H1 (cell line): ENCODE measurements at regions not wholly inside any gene's neighbourhood (a gene's known extent, or its start where the extent isn't known, plus 50 kb on each side); places are given as distances from the start of the nearest gene placed in this dataset.

ENCODE experiments used
- CTCF ChIA-PET: fragments of 300-600 bp; sonication (Branson Sonifier 250); formaldehyde crosslinking; loops from one replicate; lab custom pipeline; 2021; ENCODE audit not compliant: partially characterized antibody; lab: Charles Lee
- POLR2A ChIA-PET: fragments of 300-600 bp; sonication (Branson Sonifier 250); formaldehyde crosslinking; loops from one replicate; lab custom pipeline; 2021; ENCODE audit warnings: inconsistent platforms; ENCODE audit not compliant: partially characterized antibody; lab: Charles Lee
- DNase-seq, 2 experiments: peaks; one replicate each; pipeline versions ENCODE4 v3.0.0 to v3.0.0-alpha.2; 2010 to 2022; ENCODE audit warnings: low spot score in 2 of 2, low read depth in 1 of 2, mixed read lengths in 1 of 2
- FAIRE-seq: peaks from 2 replicates; lab custom pipeline; 2011; peaks lifted over from hg19 to GRCh38; lab: Jason Lieb, UNC
- H2AFZ ChIP-seq: 2 replicates; pipeline ENCODE4 v1.8.1; 2012; ENCODE audit warnings: low read length, inconsistent platforms
- H2AK5ac ChIP-seq: 2 replicates; pipeline ENCODE4 v1.6.1; 2013; ENCODE audit warnings: low read depth, low read length
- H2BK120ac ChIP-seq: replicated peaks from 2 replicates; pipeline ENCODE3; 2013; ENCODE audit warnings: low read depth, low read length, inconsistent platforms
- H2BK12ac ChIP-seq: 2 replicates; pipeline ENCODE4 v1.6.1; 2013; ENCODE audit warnings: low read depth, low read length
- H2BK15ac ChIP-seq: 2 replicates; pipeline ENCODE4 v1.6.1; 2013; ENCODE audit warnings: low read length
- H2BK20ac ChIP-seq: 2 replicates; pipeline ENCODE4 v1.6.1; 2013; ENCODE audit warnings: low read length
- H2BK5ac ChIP-seq: 2 replicates; pipeline ENCODE4 v1.6.1; 2013; ENCODE audit warnings: low read depth, low read length
- H3K14ac ChIP-seq: 2 replicates; pipeline ENCODE4 v1.6.1; 2013; ENCODE audit warnings: inconsistent platforms; ENCODE audit not compliant: insufficient read length
- H3K18ac ChIP-seq: 2 replicates; pipeline ENCODE4 v1.6.1; 2013; ENCODE audit warnings: low read length; ENCODE audit errors: extremely low read depth
- H3K23ac ChIP-seq: 2 replicates; pipeline ENCODE4 v1.6.1; 2013; ENCODE audit warnings: inconsistent platforms; ENCODE audit not compliant: insufficient read length
- H3K23me2 ChIP-seq: 2 replicates; pipeline ENCODE4 v1.6.1; 2013; ENCODE audit warnings: low read depth, low read length
- H3K27ac ChIP-seq: 2 replicates; pipeline ENCODE4 v1.6.1; 2011; ENCODE audit warnings: low read depth, low read length, inconsistent platforms
- H3K27me3 ChIP-seq, 4 experiments: replicated peaks in 1 of 4; 1 replicate in 1 of 4; 2 replicates in 3 of 4; pipeline versions ENCODE4 v1.6.1 to v1.8.1; 2011 to 2013; ENCODE audit warnings: low read length in 3 of 4, mild to moderate bottlenecking in 3 of 4, inconsistent platforms in 2 of 4, mixed read lengths in 2 of 4, moderate library complexity in 1 of 4; ENCODE audit not compliant: control insufficient read depth in 3 of 4, insufficient read depth in 3 of 4; ENCODE audit errors: extremely low read depth in 1 of 4
- H3K36me3 ChIP-seq, 4 experiments: 2 replicates each; pipeline versions ENCODE4 v1.6.1 to v1.8.1; 2011 to 2013; ENCODE audit warnings: mild to moderate bottlenecking in 4 of 4, low read length in 3 of 4, moderate library complexity in 2 of 4, control low read depth in 1 of 4, inconsistent platforms in 1 of 4; ENCODE audit not compliant: insufficient read depth in 4 of 4, control insufficient read depth in 2 of 4
- H3K4ac ChIP-seq: replicated peaks from 2 replicates; pipeline ENCODE3; 2013; ENCODE audit warnings: low read length, low read depth, mixed read lengths, inconsistent platforms; ENCODE audit not compliant: insufficient read length
- H3K4me1 ChIP-seq, 4 experiments: replicated peaks in 1 of 4; 1 replicate in 1 of 4; 2 replicates in 3 of 4; pipeline versions ENCODE4 v1.6.1 to v1.8.1; 2011 to 2013; ENCODE audit warnings: low read length in 3 of 4, inconsistent platforms in 2 of 4, mixed read lengths in 1 of 4; ENCODE audit not compliant: insufficient read depth in 4 of 4, control insufficient read depth in 3 of 4
- H3K4me2 ChIP-seq, 2 experiments: 2 replicates each; pipeline versions ENCODE4 v1.6.1 to v1.8.1; 2011 to 2013; ENCODE audit warnings: low read depth in 2 of 2, low read length in 2 of 2, control low read depth in 1 of 2, inconsistent platforms in 1 of 2, mild to moderate bottlenecking in 1 of 2; ENCODE audit not compliant: insufficient read depth in 1 of 2
- H3K4me3 ChIP-seq, 4 experiments: fragments of 200-600, 300-600 bp in 1 of 4; sonication (generic), shearing (Covaris generic), sonication (Bioruptor Twin) in 1 of 4; 2 replicates each; pipeline versions ENCODE4 v1.5.1 to v1.8.1; 2011 to 2016; ENCODE audit warnings: low read length in 4 of 4, low read depth in 3 of 4, control low read depth in 2 of 4, inconsistent platforms in 2 of 4, mild to moderate bottlenecking in 2 of 4, mixed read lengths in 1 of 4, moderate library complexity in 1 of 4; ENCODE audit not compliant: insufficient read depth in 2 of 4; ENCODE audit errors: extremely low read depth in 1 of 4
- H3K56ac ChIP-seq: replicated peaks from 2 replicates; pipeline ENCODE3; 2013; ENCODE audit warnings: low read depth, mild to moderate bottlenecking, mixed read lengths, low read length, inconsistent platforms; ENCODE audit not compliant: insufficient read length
- H3K79me1 ChIP-seq: 2 replicates; pipeline ENCODE4 v1.6.1; 2013; ENCODE audit warnings: low read depth, low read length, control low read depth
- H3K79me2 ChIP-seq, 2 experiments: 2 replicates each; pipeline versions ENCODE4 v1.6.1 to v1.8.1; 2012 to 2013; ENCODE audit warnings: low read length in 2 of 2, mild to moderate bottlenecking in 2 of 2, inconsistent platforms in 1 of 2; ENCODE audit not compliant: insufficient read depth in 2 of 2, control insufficient read depth in 1 of 2
- H3K9ac ChIP-seq, 4 experiments: replicated peaks in 1 of 4; 1 replicate in 1 of 4; 2 replicates in 3 of 4; pipeline versions ENCODE4 v1.6.1 to v1.8.1; 2011 to 2013; ENCODE audit warnings: low read depth in 3 of 4, low read length in 3 of 4, control low read depth in 2 of 4, mild to moderate bottlenecking in 2 of 4, moderate library complexity in 2 of 4, inconsistent platforms in 1 of 4; ENCODE audit errors: extremely low read depth in 1 of 4
- H3K9me3 ChIP-seq, 2 experiments: 2 replicates each; pipeline versions ENCODE4 v1.6.1 to v1.8.1; 2012 to 2013; ENCODE audit warnings: mild to moderate bottlenecking in 2 of 2, moderate library complexity in 2 of 2, control low read depth in 1 of 2, inconsistent platforms in 1 of 2, low read depth in 1 of 2, low read length in 1 of 2, mixed read lengths in 1 of 2; ENCODE audit not compliant: insufficient read depth in 2 of 2
- H4K20me1 ChIP-seq, 2 experiments: replicated peaks in 1 of 2; 2 replicates each; pipeline versions ENCODE3 to v1.8.1; 2011 to 2013; ENCODE audit warnings: inconsistent platforms in 2 of 2, low read length in 2 of 2, mild to moderate bottlenecking in 1 of 2; ENCODE audit not compliant: insufficient read depth in 2 of 2, control insufficient read depth in 1 of 2
- H4K5ac ChIP-seq: 2 replicates; pipeline ENCODE4 v1.6.1; 2013; ENCODE audit warnings: low read length, low read depth, mixed read lengths, inconsistent platforms; ENCODE audit not compliant: insufficient read length
- H4K8ac ChIP-seq: 2 replicates; pipeline ENCODE4 v1.8.0; 2013; ENCODE audit warnings: mild to moderate bottlenecking, moderate library complexity, low read length, inconsistent platforms; ENCODE audit not compliant: insufficient read depth; ENCODE audit errors: extremely low read depth
- H4K91ac ChIP-seq: replicated peaks from 2 replicates; pipeline ENCODE3; 2013; ENCODE audit warnings: low read length, mixed read lengths, inconsistent platforms; ENCODE audit not compliant: insufficient read length
- CREB1 ChIP-seq: IDR thresholded peaks from 2 replicates; pipeline ENCODE4 v1.6.1; 2012; ENCODE audit warnings: inconsistent platforms
- CTBP2 ChIP-seq: IDR thresholded peaks from 2 replicates; pipeline ENCODE4 v1.7.0; 2011; ENCODE audit warnings: borderline replicate concordance, mild to moderate bottlenecking, moderate library complexity, mixed read lengths, low read length; ENCODE audit not compliant: insufficient read depth, insufficient read length
- GABPA ChIP-seq: IDR thresholded peaks from 2 replicates; pipeline ENCODE4 v1.6.1; 2011; ENCODE audit warnings: mild to moderate bottlenecking, low read length, moderate library complexity, borderline replicate concordance; ENCODE audit not compliant: insufficient read depth
- JUND ChIP-seq: IDR thresholded peaks from 2 replicates; pipeline ENCODE4 v1.6.1; 2011; ENCODE audit warnings: mild to moderate bottlenecking, improper control_type of control experiment, low read length
- KDM5A ChIP-seq: fragments of 200-600 bp; IDR thresholded peaks from 2 replicates; pipeline ENCODE4 v1.7.1; 2012; ENCODE audit warnings: mild to moderate bottlenecking, low read length, inconsistent platforms, mixed read lengths
- SP4 ChIP-seq: IDR thresholded peaks from 2 replicates; pipeline ENCODE4 v1.6.1; 2012; ENCODE audit warnings: low read length, inconsistent platforms
- SRF ChIP-seq: IDR thresholded peaks from 2 replicates; pipeline ENCODE4 v1.6.1; 2011; ENCODE audit warnings: mild to moderate bottlenecking, low read depth, low read length, moderate library complexity
- TAF1 ChIP-seq: IDR thresholded peaks from 2 replicates; pipeline ENCODE4 v1.6.1; 2011; ENCODE audit warnings: mild to moderate bottlenecking, low read depth, low read length
- WGBS, 2 experiments: shearing (Covaris generic) in 1 of 2; methylation state at CpG; one replicate each; pipeline versions ENCODE4 v1.1.6 to v1.1.7; 2013 to 2015; ENCODE audit warnings: low lambda C conversion rate in 2 of 2, mixed read lengths in 2 of 2, inconsistent platforms in 1 of 2, low coverage in 1 of 2, missing lambda C conversion rate in 1 of 2; ENCODE audit not compliant: insufficient replicate concordance in 2 of 2, insufficient coverage in 1 of 2, insufficient read length in 1 of 2; ENCODE audit errors: extremely low coverage in 1 of 2, missing lambda C conversion rate in 1 of 2; 5-methylcytosine and 5-hydroxymethylcytosine counted together
- TF ChIP-seq, protein P1 (sequence below): IDR thresholded peaks from 2 replicates; pipeline ENCODE4 v1.6.1; 2011; ENCODE audit warnings: low read depth, mild to moderate bottlenecking, low read length; ENCODE audit not compliant: insufficient read depth
- TF ChIP-seq, protein P2 (sequence below): IDR thresholded peaks from 2 replicates; pipeline ENCODE4 v1.6.1; 2012; ENCODE audit warnings: low read length, inconsistent platforms

DNA sequence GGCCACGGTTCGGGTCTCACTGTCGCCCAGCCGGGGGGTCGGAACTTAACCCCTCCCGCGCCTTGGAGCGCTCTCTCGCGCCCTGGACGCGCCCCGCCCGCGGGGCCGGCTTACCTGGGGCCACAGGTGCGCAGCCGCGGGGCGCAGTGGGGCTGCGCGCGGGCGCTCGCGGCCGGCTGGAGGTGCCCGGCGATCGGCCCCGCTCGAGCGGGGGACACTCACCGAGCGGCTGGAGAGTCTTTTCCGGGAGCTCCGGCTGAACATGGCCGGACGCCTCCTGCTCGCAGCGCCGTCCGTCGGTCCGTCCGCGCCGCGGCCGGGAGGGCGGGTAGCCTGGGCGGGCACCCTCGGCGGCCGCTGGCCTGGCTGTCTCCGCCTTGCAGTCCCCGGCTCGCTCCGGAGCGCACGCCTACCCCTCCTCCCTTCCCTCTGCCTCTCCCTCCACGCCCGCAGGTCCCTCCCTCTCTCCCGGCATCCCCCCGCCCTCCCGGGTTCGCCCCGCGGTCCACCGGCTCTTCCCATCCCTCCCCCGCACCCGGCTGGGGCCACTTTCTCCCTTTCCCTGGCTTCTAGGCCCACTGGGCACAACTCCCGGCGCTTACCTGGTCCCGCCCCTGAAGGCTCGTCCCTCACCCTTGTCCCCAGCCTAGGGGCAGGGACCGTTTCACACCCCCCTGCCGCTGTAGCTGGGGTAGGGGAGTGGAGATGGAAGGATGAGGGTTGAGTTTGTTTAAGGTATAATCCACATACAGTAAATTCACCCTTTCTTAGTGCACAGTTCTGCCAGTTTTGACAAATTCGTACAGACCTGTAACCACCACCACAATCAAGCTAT lies 220.1 kb upstream of the PRICKLE2 start:
- FAIRE-seq (no peak), DNase-seq (peak; percentile 54 to 90)
- Histone ChIP-seq H4K8ac (peak overlapping the region; percentile 86), H3K4me2 (peak overlapping the region; percentile 73 to 81), H4K20me1 (no peaks in the 10 kb centered on the region), H3K36me3 (no peaks in the 10 kb centered on the region), H3K9ac (peak overlapping the region in 3 of 4 experiments; percentile 41 to 65 (median 56); a peak in 5 of 7 replicates), H3K14ac (no peak overlapping the region), H2BK15ac (no peak overlapping the region), H3K18ac (peak overlapping the region; percentile 53; the same call in 1 of the 2 replicates), H3K4me3 (peak overlapping the region; percentile 63 to 82 (median 74)), H2BK12ac (no peak overlapping the region), H3K9me3 (no peaks in the 10 kb centered on the region), H3K23ac (no peak overlapping the region), H4K91ac (no peak overlapping the region), H3K4me1 (peaks cover 4 to 24% (median 15%) of the 10 kb centered on the region in 4 experiments), H3K4ac (no peak overlapping the region), H3K79me2 (no peaks in the 10 kb centered on the region), H3K79me1 (no peaks in the 10 kb centered on the region), H3K27ac (no peak overlapping the region), H2AK5ac (no peak overlapping the region), H2BK20ac (no peak overlapping the region), H3K23me2 (peaks cover 3% of the 10 kb centered on the region; the same call in 1 of the 2 replicates), H2BK5ac (no peak overlapping the region), H4K5ac (no peak overlapping the region), H2AFZ (peak overlapping the region; percentile 98), H3K56ac (no peak overlapping the region), H3K27me3 (no peaks in the 10 kb centered on the region; a peak in 2 of 7 replicates), H2BK120ac (no peak overlapping the region)
- WGBS, 2 experiments: 2% methylated on average over 36 of the region's 79 CpGs; no CpG with 5 or more reads in 1 of the 2 experiments
- ChIA-PET CTCF (interaction anchor here (0.6 to 6.4 kb wide), 6 partner anchors 9 to 849 kb away, joined by 3 to 63 read pairs (median 4); no protein-coding TSS in a partner anchor), POLR2A (interaction anchor here (1.0 to 1.1 kb wide), 3 partner anchors 12 to 27 kb away, joined by 3 to 6 read pairs (median 3); no protein-coding TSS in a partner anchor)
- TF ChIP-seq CTBP2: no peak
- TF ChIP-seq SP4: no peak
- TF ChIP-seq CREB1: no peak
- no peak for TF ChIP-seq SRF
- TF ChIP-seq, protein P1, sequence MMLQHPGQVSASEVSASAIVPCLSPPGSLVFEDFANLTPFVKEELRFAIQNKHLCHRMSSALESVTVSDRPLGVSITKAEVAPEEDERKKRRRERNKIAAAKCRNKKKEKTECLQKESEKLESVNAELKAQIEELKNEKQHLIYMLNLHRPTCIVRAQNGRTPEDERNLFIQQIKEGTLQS: no peak
- TF ChIP-seq JUND: no peak
- no peak for TF ChIP-seq GABPA
- TF ChIP-seq, protein P2, sequence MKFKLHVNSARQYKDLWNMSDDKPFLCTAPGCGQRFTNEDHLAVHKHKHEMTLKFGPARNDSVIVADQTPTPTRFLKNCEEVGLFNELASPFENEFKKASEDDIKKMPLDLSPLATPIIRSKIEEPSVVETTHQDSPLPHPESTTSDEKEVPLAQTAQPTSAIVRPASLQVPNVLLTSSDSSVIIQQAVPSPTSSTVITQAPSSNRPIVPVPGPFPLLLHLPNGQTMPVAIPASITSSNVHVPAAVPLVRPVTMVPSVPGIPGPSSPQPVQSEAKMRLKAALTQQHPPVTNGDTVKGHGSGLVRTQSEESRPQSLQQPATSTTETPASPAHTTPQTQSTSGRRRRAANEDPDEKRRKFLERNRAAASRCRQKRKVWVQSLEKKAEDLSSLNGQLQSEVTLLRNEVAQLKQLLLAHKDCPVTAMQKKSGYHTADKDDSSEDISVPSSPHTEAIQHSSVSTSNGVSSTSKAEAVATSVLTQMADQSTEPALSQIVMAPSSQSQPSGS: no peak
- no peak for TF ChIP-seq KDM5A
- TF ChIP-seq TAF1: 0 out of 2 replicates have a peak, but pooled peaks have one; percentile 30
